ENCODE measurements at regions not wholly inside any gene's neighbourhood (a gene's known extent, or its start where the extent isn't known, plus 50 kb on each side); places are given as distances from the start of the nearest gene placed in this dataset.

- TF ChIP-seq ISL1 (CRISPR knock-in tag; IDR thresholded peaks at IDR 0.05) = no peak
- TF ChIP-seq PATZ1 (CRISPR knock-in tag; IDR thresholded peaks at IDR 0.05; ENCODE audit: borderline replicate concordance) = no peak
- no peak for TF ChIP-seq ZNF565 (CRISPR knock-in tag; conservative IDR thresholded peaks at IDR 0.05; ENCODE audit: low read depth)
- TF ChIP-seq ZFP30 (CRISPR knock-in tag; IDR thresholded peaks at IDR 0.05) = no peak
- TF ChIP-seq RARB (CRISPR knock-in tag; IDR thresholded peaks at IDR 0.05) = no peak
- TF ChIP-seq BACH2 (CRISPR knock-in tag; IDR thresholded peaks at IDR 0.05; ENCODE audit: borderline replicate concordance) = no peak
- TF ChIP-seq ARNTL (CRISPR knock-in tag; IDR thresholded peaks at IDR 0.05; ENCODE audit: borderline replicate concordance, low read depth) = no peak
- TF ChIP-seq TOX (CRISPR knock-in tag; IDR thresholded peaks at IDR 0.05; ENCODE audit: borderline replicate concordance) = no peak
- TF ChIP-seq GLIS3 (CRISPR knock-in tag; IDR thresholded peaks at IDR 0.05) = no peak
- no peak for TF ChIP-seq ESRRG (CRISPR knock-in tag; IDR thresholded peaks at IDR 0.05)
- TF ChIP-seq ZFP3 (CRISPR knock-in tag; IDR thresholded peaks at IDR 0.05) = no peak
Measured at GRCh38 chr18:61248589-61248988, 84.6 kb upstream of the CDH20 start.

All from SK-N-SH treated with all-trans-retinoic acid at 6 μM for 48 hours (cell line).